Endothelial cell of umbilical vein (primary cell): ENCODE measurements at regions not wholly inside any gene's neighbourhood (a gene's known extent, or its start where the extent isn't known, plus 50 kb on each side); places are given as distances from the start of the nearest gene placed in this dataset.

ENCODE experiments used
- BruUV-seq: library from RNA; stranded (reverse); fragments of 400-500 nt; replicated peaks from 2 replicates; lab custom pipeline; 2021; lab: Mats Ljungman, UMichigan
- CTCF ChIA-PET: fragments of 300-600, 350-600 bp; sonication (Branson Sonifier 250); formaldehyde crosslinking; loops from one replicate; lab custom pipeline; 2021; ENCODE audit warnings: antibody characterized with exemption, inconsistent platforms; lab: Charles Lee
- POLR2A ChIA-PET: fragments of 300-600, 350-600 bp; sonication (Branson Sonifier 250); formaldehyde crosslinking; loops from one replicate; lab custom pipeline; 2021; ENCODE audit warnings: antibody characterized with exemption, inconsistent platforms; lab: Charles Lee
- DNase-seq: peaks from one replicate; pipeline ENCODE4 v3.0.0-alpha.2; 2011; ENCODE audit warnings: low read depth, low spot score
- FAIRE-seq: peaks from 2 replicates; lab custom pipeline; 2011; peaks lifted over from hg19 to GRCh38; lab: Jason Lieb, UNC
- H2AFZ ChIP-seq: 2 replicates; pipeline ENCODE4 v1.6.0; 2012; ENCODE audit warnings: low read depth, low read length, control low read depth, inconsistent platforms
- H3K27ac ChIP-seq: 2 replicates; pipeline ENCODE4 v1.5.1; 2011; ENCODE audit warnings: low read depth, mild to moderate bottlenecking, control low read depth, low read length, moderate library complexity; ENCODE audit not compliant: insufficient read depth
- H3K27me3 ChIP-seq, 2 experiments: 2 replicates each; pipeline versions ENCODE4 v1.6.0 to v1.6.1; 2011; ENCODE audit warnings: low read length in 2 of 2, mixed read lengths in 1 of 2; ENCODE audit not compliant: control insufficient read depth in 2 of 2, insufficient read depth in 2 of 2
- H3K36me3 ChIP-seq, 2 experiments: 2 replicates in 1 of 2; 3 replicates in 1 of 2; pipeline ENCODE4 v1.5.1; 2011; ENCODE audit warnings: low read length in 2 of 2, mild to moderate bottlenecking in 1 of 2, moderate library complexity in 1 of 2; ENCODE audit not compliant: control insufficient read depth in 2 of 2, insufficient read depth in 2 of 2; ENCODE audit errors: extremely low read depth in 1 of 2
- H3K4me1 ChIP-seq: 3 replicates; pipeline ENCODE4 v1.5.1; 2011; ENCODE audit warnings: mild to moderate bottlenecking, low read length; ENCODE audit not compliant: control insufficient read depth, insufficient read depth; ENCODE audit errors: extremely low read depth
- H3K4me2 ChIP-seq: 2 replicates; pipeline ENCODE4 v1.6.1; 2011; ENCODE audit warnings: low read length, control low read depth, mixed read lengths; ENCODE audit not compliant: insufficient read depth
- H3K4me3 ChIP-seq, 3 experiments: fragments of 200-600 bp in 1 of 3; sonication (generic), shearing (Covaris generic) in 1 of 3; replicated peaks in 1 of 3; 2 replicates each; pipeline ENCODE4 v1.5.1; 2011 to 2016; ENCODE audit warnings: control low read depth in 3 of 3, low read length in 3 of 3, mild to moderate bottlenecking in 2 of 3, inconsistent platforms in 1 of 3, low read depth in 1 of 3, moderate library complexity in 1 of 3; ENCODE audit not compliant: insufficient read depth in 1 of 3
- H3K79me2 ChIP-seq: 2 replicates; pipeline ENCODE4 v1.6.0; 2012; ENCODE audit warnings: low read length, inconsistent platforms; ENCODE audit not compliant: control insufficient read depth, insufficient read depth
- H3K9ac ChIP-seq: replicated peaks from 2 replicates; pipeline ENCODE3; 2011; ENCODE audit warnings: low read length, control low read depth; ENCODE audit not compliant: insufficient read depth; ENCODE audit errors: extremely low read depth
- H3K9me1 ChIP-seq: replicated peaks from 3 replicates; pipeline ENCODE4 v1.6.0; 2011; ENCODE audit warnings: mild to moderate bottlenecking, low read length; ENCODE audit not compliant: control insufficient read depth, insufficient read depth; ENCODE audit errors: extremely low read depth
- H3K9me3 ChIP-seq: replicated peaks from 2 replicates; pipeline ENCODE4 v1.5.1; 2012; ENCODE audit warnings: low read length, inconsistent platforms; ENCODE audit not compliant: control insufficient read depth, insufficient read depth
- H4K20me1 ChIP-seq: replicated peaks from 2 replicates; pipeline ENCODE3; 2011; ENCODE audit warnings: mild to moderate bottlenecking, low read length; ENCODE audit not compliant: control insufficient read depth, insufficient read depth; ENCODE audit errors: extremely low read depth
- CTCF ChIP-seq, 2 donors: IDR thresholded peaks; 1 replicate in 1 of 2; 2 replicates in 1 of 2; pipeline ENCODE4 v1.5.1; 2011; ENCODE audit warnings: low read length in 2 of 2, mild to moderate bottlenecking in 2 of 2, moderate library complexity in 2 of 2, control low read depth in 1 of 2, inconsistent platforms in 1 of 2, low read depth in 1 of 2; ENCODE audit not compliant: insufficient read depth in 1 of 2; ENCODE audit errors: extremely low read depth in 1 of 2
- EZH2 ChIP-seq: IDR thresholded peaks from 2 replicates; pipeline ENCODE4 v1.6.1; 2012; ENCODE audit warnings: borderline replicate concordance, low read depth, mild to moderate bottlenecking, moderate library complexity, low read length, inconsistent platforms; ENCODE audit not compliant: severe bottlenecking
- FOS ChIP-seq: IDR thresholded peaks from 2 replicates; pipeline ENCODE4 v1.6.1; 2011; ENCODE audit warnings: mild to moderate bottlenecking, low read length, moderate library complexity, borderline replicate concordance; ENCODE audit not compliant: insufficient read depth
- GATA2 ChIP-seq: IDR thresholded peaks from 2 replicates; pipeline ENCODE4 v1.7.0; 2011; ENCODE audit warnings: low read depth, mild to moderate bottlenecking, moderate library complexity, mixed read lengths, low read length; ENCODE audit not compliant: insufficient read length, insufficient read depth
- JUN ChIP-seq: IDR thresholded peaks from 2 replicates; pipeline ENCODE4 v1.6.1; 2011; ENCODE audit warnings: borderline replicate concordance, low read depth; ENCODE audit not compliant: insufficient read length, insufficient read depth
- MYC ChIP-seq: IDR thresholded peaks from one replicate; pipeline ENCODE4 v1.6.1; 2011; ENCODE audit warnings: mild to moderate bottlenecking, low read depth, low read length
- POLR2A ChIP-seq: IDR thresholded peaks from 2 replicates; pipeline ENCODE4 v1.6.1; 2012; ENCODE audit warnings: low read depth, mild to moderate bottlenecking, control low read depth, low read length
- POLR2AphosphoS5 ChIP-seq: IDR thresholded peaks from 2 replicates; pipeline ENCODE4 v1.6.1; 2012; ENCODE audit warnings: low read depth, mild to moderate bottlenecking, control low read depth, low read length, moderate library complexity; ENCODE audit not compliant: insufficient read depth
- dilution Hi-C: fragments of 300-500 bp; cut with MboI; formaldehyde crosslinking; loops from one replicate; pipeline ENCODE4 v1.15.0; 2019; ENCODE audit warnings: low sequenced_read_pairs; ENCODE audit not compliant: extremely low pct_ligation_motif_present
- intact Hi-C: fragments of 100-400 bp; cut with micrococcal nuclease; formaldehyde crosslinking; loops from one replicate; pipeline ENCODE4 v1.10.0; 2022
- TF ChIP-seq, protein P1 (sequence below): IDR thresholded peaks from 2 replicates; pipeline ENCODE4 v1.6.1; 2011; ENCODE audit not compliant: insufficient read depth, insufficient read length

DNA sequence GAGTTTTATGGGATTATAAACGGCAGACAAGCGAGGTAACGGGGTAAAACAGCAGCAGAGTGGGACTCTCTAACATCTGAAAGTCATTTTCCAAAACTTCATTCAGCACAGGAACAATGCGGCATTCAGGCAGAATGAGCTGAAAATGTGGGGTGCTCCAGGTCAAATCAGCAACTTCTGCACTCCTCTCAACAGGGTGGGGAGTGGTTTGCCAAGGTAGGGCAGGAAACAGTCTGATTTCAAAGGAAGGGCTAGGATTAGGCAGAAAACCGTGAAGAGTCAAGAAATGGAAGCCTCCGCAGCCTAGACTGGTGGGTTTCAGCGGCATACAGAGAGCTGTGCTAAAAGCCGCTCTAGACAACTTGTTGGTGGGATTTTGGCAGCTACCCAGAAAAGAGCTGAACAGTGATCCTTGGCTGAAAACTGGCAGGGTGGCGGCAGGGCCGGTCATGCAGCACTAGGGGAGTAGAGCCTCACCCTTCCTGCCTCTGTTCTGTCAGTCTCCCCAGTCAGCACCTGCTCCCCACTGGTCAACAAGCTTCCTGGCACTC, 154.2 kb upstream of the KLF12 start:
- Histone ChIP-seq H3K36me3 (no peaks in the 10 kb centered on the region), H3K4me3 (peak overlapping the region in 2 of 3 experiments; percentile 2 to 10), H3K79me2 (no peaks in the 10 kb centered on the region), H4K20me1 (no peaks in the 10 kb centered on the region), H3K27me3 (no peaks in the 10 kb centered on the region), H3K9me3 (no peaks in the 10 kb centered on the region), H3K9me1 (no peaks in the 10 kb centered on the region), H3K27ac (no peak overlapping the region), H2AFZ (peak overlapping the region; percentile 70), H3K4me1 (peaks cover 4% of the 10 kb centered on the region), H3K4me2 (peak overlapping the region; percentile 71), H3K9ac (peak overlapping the region; percentile 19)
- TF ChIP-seq JUN, result no peak
- no peak for TF ChIP-seq MYC
- no peak for TF ChIP-seq CTCF (IDR thresholded peaks at IDR 0.05; ENCODE audit: extremely low read depth in 1 of 2, insufficient read depth in 1 of 2, low read depth in 1 of 2, low read length in 2 of 2)
- no peak for TF ChIP-seq GATA2
- TF ChIP-seq FOS, result no peak
- no peak for TF ChIP-seq POLR2AphosphoS5
- TF ChIP-seq EZH2, result no peak
- TF ChIP-seq, protein P1, sequence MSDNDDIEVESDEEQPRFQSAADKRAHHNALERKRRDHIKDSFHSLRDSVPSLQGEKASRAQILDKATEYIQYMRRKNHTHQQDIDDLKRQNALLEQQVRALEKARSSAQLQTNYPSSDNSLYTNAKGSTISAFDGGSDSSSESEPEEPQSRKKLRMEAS, result no peak
- no peak for TF ChIP-seq POLR2A
- intact Hi-C loops, result loop anchor here (5.0 to 10.0 kb wide), 2 partner anchors 244 to 341 kb away; no protein-coding TSS in a partner anchor
- dilution Hi-C loops, result no loop called here
- ChIA-PET CTCF (interaction anchor here (0.6 to 4.9 kb wide), 15 partner anchors 10 to 970 kb away, joined by 3 to 89 read pairs (median 6); partner anchors contain the start of gene KLF12), POLR2A (interaction anchor here (0.7 kb wide), 1 partner anchor 943 kb away, joined by 10 read pairs; no protein-coding TSS in a partner anchor)
- FAIRE-seq (no peak), DNase-seq (peak; percentile 16)
- BruUV-seq, result no TSS peak
